ENCODE measurements at regions not wholly inside any gene's neighbourhood (a gene's known extent, or its start where the extent isn't known, plus 50 kb on each side); places are given as distances from the start of the nearest gene placed in this dataset.

DNA sequence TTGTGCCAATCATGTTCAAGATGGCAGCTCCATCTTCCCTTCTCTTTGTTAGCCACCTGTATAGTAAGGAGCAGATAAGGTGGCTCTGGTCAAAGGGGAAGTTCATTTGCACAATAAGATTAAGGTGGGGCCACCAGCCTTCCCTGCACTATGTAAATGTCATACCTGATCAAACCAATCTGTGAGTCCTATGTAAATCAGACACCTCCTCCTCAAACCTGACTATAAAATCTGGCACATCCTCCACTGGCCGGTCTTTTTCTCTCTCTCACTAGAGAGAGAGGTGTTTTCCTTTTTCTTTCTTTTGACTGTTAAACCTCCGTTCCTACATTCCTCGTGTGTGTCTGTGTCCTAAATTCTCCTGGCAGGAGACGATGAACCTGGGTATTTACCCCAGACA, 572.5 kb upstream of the AADAT start:
- Histone ChIP-seq H2AFZ (ENCODE audit: insufficient read depth, low read depth, low read length, poor library complexity, severe bottlenecking) (no peak overlapping the region), H3K79me2 (ENCODE audit: control insufficient read depth, insufficient read depth, low read length) (no peaks in the 10 kb centered on the region), H3K4me3 (ENCODE audit: control extremely low read depth in 1 of 5, extremely low read depth in 1 of 5, insufficient read depth in 1 of 5, low read depth in 2 of 5, low read length in 4 of 5) (no peak overlapping the region), H4K20me1 (ENCODE audit: control insufficient read depth, insufficient read depth, low read length, poor library complexity, severe bottlenecking) (no peaks in the 10 kb centered on the region), H3K36me3 (replicated peaks in 1 of 2; ENCODE audit: control extremely low read depth in 1 of 2, control insufficient read depth in 1 of 2, extremely low read depth in 1 of 2, insufficient read depth in 2 of 2, low read length in 1 of 2) (no peaks in the 10 kb centered on the region), H3K9ac (ENCODE audit: low read length) (no peak overlapping the region), H3K9me3 (ENCODE audit: control extremely low read depth in 1 of 3, control insufficient read depth in 2 of 3, insufficient read depth in 1 of 3, low read length in 2 of 3) (no peaks in the 10 kb centered on the region), H3K27me3 (replicated peaks in 1 of 4; ENCODE audit: control extremely low read depth in 1 of 4, control insufficient read depth in 3 of 4, insufficient read depth in 4 of 4, low read length in 3 of 4) (no peaks in the 10 kb centered on the region), H3K4me1 (ENCODE audit: control insufficient read depth in 2 of 2, insufficient read depth in 2 of 2, low read length in 2 of 2) (no peaks in the 10 kb centered on the region), H3K27ac (ENCODE audit: low read length in 2 of 2) (no peak overlapping the region), H3K4me2 (replicated peaks; ENCODE audit: low read depth, low read length, poor library complexity, severe bottlenecking) (no peak overlapping the region)
- Mint-ChIP-seq H3K9me3 (ENCODE audit: insufficient read depth) (peaks cover 2% of the 10 kb centered on the region), H3K27me3 (no peaks in the 10 kb centered on the region), H3K27ac (no peak overlapping the region), H3K4me1 (no peaks in the 10 kb centered on the region), H3K4me3 (no peak overlapping the region)
- intact Hi-C loops (cut with micrococcal nuclease), result no loop called here
- no CpG with 5 or more reads among the region's 4 CpGs for WGBS (ENCODE audit: insufficient coverage)
- ChIA-PET POLR2A (no interaction called here), CTCF (no interaction called here)
- DNase-seq (no peak), ATAC-seq (ENCODE audit: low read depth) (no peak)
- TF ChIP-seq EZH2 (IDR thresholded peaks at IDR 0.05; ENCODE audit: borderline replicate concordance, insufficient read depth, low read depth, low read length, poor library complexity, severe bottlenecking) (no peak), CTCF (IDR thresholded peaks at IDR 0.05) (no peak)

DNA sequence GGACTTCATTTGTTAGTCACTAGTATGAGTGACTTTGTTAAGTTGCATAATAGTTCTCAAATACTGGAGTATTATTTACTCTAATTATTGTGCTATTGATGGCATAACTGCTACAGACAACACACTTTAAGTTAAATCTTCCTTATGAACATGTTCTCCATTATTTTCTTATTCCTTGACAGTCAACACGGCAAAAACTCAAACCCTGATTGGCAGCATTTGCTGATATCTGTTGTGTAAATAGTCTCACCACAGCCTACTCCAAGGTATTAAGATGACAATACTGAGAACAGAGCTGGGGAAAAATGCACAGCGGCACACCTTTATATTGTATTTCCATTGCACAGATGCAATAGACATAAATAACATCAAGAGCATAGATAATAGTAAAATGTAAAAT, 568.0 kb upstream of the AADAT start:
- WGBS (ENCODE audit: insufficient coverage), result no CpG with 5 or more reads among the region's 2 CpGs
- Mint-ChIP-seq H3K9me3 (ENCODE audit: insufficient read depth) (no peaks in the 10 kb centered on the region), H3K4me3 (no peak overlapping the region), H3K27ac (no peak overlapping the region), H3K27me3 (no peaks in the 10 kb centered on the region), H3K4me1 (no peaks in the 10 kb centered on the region)
- no peaks in the 10 kb centered on the region for H3K36me3 ChIP-seq (replicated peaks in 1 of 2; ENCODE audit: control extremely low read depth in 1 of 2, control insufficient read depth in 1 of 2, extremely low read depth in 1 of 2, insufficient read depth in 2 of 2, low read length in 1 of 2)
- ATAC-seq (ENCODE audit: low read depth) (no peak), DNase-seq (no peak)
- intact Hi-C loops (cut with micrococcal nuclease), result no loop called here
- POLR2A ChIA-PET, result no interaction called here
- H3K9ac ChIP-seq (ENCODE audit: low read length), result no peak overlapping the region
- CTCF ChIA-PET, result no interaction called here
- no peaks in the 10 kb centered on the region for H3K79me2 ChIP-seq (ENCODE audit: control insufficient read depth, insufficient read depth, low read length)
- no peaks in the 10 kb centered on the region for H3K9me3 ChIP-seq (ENCODE audit: control extremely low read depth in 1 of 3, control insufficient read depth in 2 of 3, insufficient read depth in 1 of 3, low read length in 2 of 3)
- no peak overlapping the region for H3K4me3 ChIP-seq (ENCODE audit: control extremely low read depth in 1 of 5, extremely low read depth in 1 of 5, insufficient read depth in 1 of 5, low read depth in 2 of 5, low read length in 4 of 5)
- no peak overlapping the region for H3K27ac ChIP-seq (ENCODE audit: low read length in 2 of 2)
- no peaks in the 10 kb centered on the region for H3K27me3 ChIP-seq (replicated peaks in 1 of 4; ENCODE audit: control extremely low read depth in 1 of 4, control insufficient read depth in 3 of 4, insufficient read depth in 4 of 4, low read length in 3 of 4)
- H4K20me1 ChIP-seq (ENCODE audit: control insufficient read depth, insufficient read depth, low read length, poor library complexity, severe bottlenecking), result no peaks in the 10 kb centered on the region
- H3K4me1 ChIP-seq (ENCODE audit: control insufficient read depth in 2 of 2, insufficient read depth in 2 of 2, low read length in 2 of 2), result no peaks in the 10 kb centered on the region
- no peak for TF ChIP-seq CTCF (IDR thresholded peaks at IDR 0.05)
- no peak for TF ChIP-seq EZH2 (IDR thresholded peaks at IDR 0.05; ENCODE audit: borderline replicate concordance, insufficient read depth, low read depth, low read length, poor library complexity, severe bottlenecking)
- H2AFZ ChIP-seq (ENCODE audit: insufficient read depth, low read depth, low read length, poor library complexity, severe bottlenecking), result no peak overlapping the region
- no peak overlapping the region for H3K4me2 ChIP-seq (replicated peaks; ENCODE audit: low read depth, low read length, poor library complexity, severe bottlenecking)
